Jurkat, Clone E6-1 (cell line): ENCODE measurements at regions not wholly inside any gene's neighbourhood (a gene's known extent, or its start where the extent isn't known, plus 50 kb on each side); places are given as distances from the start of the nearest gene placed in this dataset.

Source experiments
- DNase-seq: peaks from one replicate; pipeline ENCODE4 v3.0.0-alpha.2; 2011; ENCODE audit warnings: low read depth, low spot score
- H3K4me3 ChIP-seq: 2 replicates; pipeline ENCODE4 v1.5.1; 2011; ENCODE audit warnings: mild to moderate bottlenecking, low read length, control low read depth, moderate library complexity

- no peak overlapping the region for H3K4me3 ChIP-seq
- DNase-seq: no peak
Observed at GRCh38 chr1:87688136-87688535, 359.5 kb downstream of the LMO4 start.

GRCh38 chr1:87689487-87689886 is 360.8 kb downstream of the LMO4 start:
- no peak for DNase-seq
- no peak overlapping the region for H3K4me3 ChIP-seq

- DNase-seq: no peak
- no peak overlapping the region for H3K4me3 ChIP-seq
Observed at GRCh38 chr1:87696483-87696882, 367.8 kb downstream of the LMO4 start.

- no peak overlapping the region for H3K4me3 ChIP-seq
- no peak for DNase-seq
Observed at GRCh38 chr1:87702455-87702854, 373.8 kb downstream of the LMO4 start.

GRCh38 chr1:87705233-87705632 is 376.6 kb downstream of the LMO4 start:
- DNase-seq: no peak
- no peak overlapping the region for H3K4me3 ChIP-seq

- DNase-seq: no peak
- H3K4me3 ChIP-seq: no peak overlapping the region
Observed at GRCh38 chr1:87706203-87706602, 377.5 kb downstream of the LMO4 start.

- H3K4me3 ChIP-seq: no peak overlapping the region
- DNase-seq: no peak
Observed at GRCh38 chr1:87706779-87707228, 378.1 kb downstream of the LMO4 start.

- no peak overlapping the region for H3K4me3 ChIP-seq
- no peak for DNase-seq
Observed at GRCh38 chr1:87707411-87707810, 378.7 kb downstream of the LMO4 start.

GRCh38 chr1:87712261-87713010 is 383.8 kb downstream of the LMO4 start:
- H3K4me3 ChIP-seq: no peak overlapping the region
- DNase-seq: no peak

GRCh38 chr1:87714278-87714677 is 385.6 kb downstream of the LMO4 start:
- H3K4me3 ChIP-seq: no peak overlapping the region
- no peak for DNase-seq

GRCh38 chr1:87715052-87715451 is 386.4 kb downstream of the LMO4 start:
- no peak overlapping the region for H3K4me3 ChIP-seq
- DNase-seq: no peak

- no peak for DNase-seq
- no peak overlapping the region for H3K4me3 ChIP-seq
Observed at GRCh38 chr1:87715471-87715870, 386.8 kb downstream of the LMO4 start.

- H3K4me3 ChIP-seq: no peak overlapping the region
- DNase-seq: no peak
Observed at GRCh38 chr1:87717157-87717670, 388.5 kb downstream of the LMO4 start.

GRCh38 chr1:87718241-87718950 is 389.7 kb downstream of the LMO4 start:
- H3K4me3 ChIP-seq: no peak overlapping the region
- DNase-seq: no peak

GRCh38 chr1:87719658-87720057 is 391.0 kb downstream of the LMO4 start:
- H3K4me3 ChIP-seq: no peak overlapping the region
- no peak for DNase-seq

- no peak overlapping the region for H3K4me3 ChIP-seq
- DNase-seq: no peak
Observed at GRCh38 chr1:87720561-87720960, 391.9 kb downstream of the LMO4 start.

- no peak for DNase-seq
- no peak overlapping the region for H3K4me3 ChIP-seq
Observed at GRCh38 chr1:87723193-87723592, 394.5 kb downstream of the LMO4 start.

- DNase-seq: no peak
Observed at GRCh38 chr1:87728169-87728568, 399.5 kb downstream of the LMO4 start.

GRCh38 chr1:87730274-87731216 is 401.9 kb downstream of the LMO4 start:
- DNase-seq: no peak
- no peak overlapping the region for H3K4me3 ChIP-seq

More at GRCh38 chr1:87728169-87728568, 399.5 kb downstream of the LMO4 start:
- H3K4me3 ChIP-seq: no peak overlapping the region
